RWPE2 (cell line): ENCODE measurements at regions not wholly inside any gene's neighbourhood (a gene's known extent, or its start where the extent isn't known, plus 50 kb on each side); places are given as distances from the start of the nearest gene placed in this dataset.
"Not testable (repeated sequence)": the region's sequence is repeated elsewhere in the genome, so short reads cannot be mapped to it uniquely, and the experiment has no call there.

Source experiments
- ATAC-seq: fragments of 200-7000 bp; cut with Tn5 transposase; 3 replicates; pipeline ENCODE4 v1.9.1; 2021; ENCODE audit warnings: low read depth
- DNase-seq: peaks from one replicate; pipeline ENCODE4 v3.0.0-alpha.2; 2020; ENCODE audit warnings: low spot score
- H3K27ac ChIP-seq: fragments of 450-650 bp; 2 replicates; pipeline ENCODE4 v1.5.1; 2017; ENCODE audit warnings: mild to moderate bottlenecking; ENCODE audit not compliant: poor library complexity, severe bottlenecking
- H3K27me3 ChIP-seq: fragments of 250-450 bp; sonication (Bioruptor Pico); 2 replicates; pipeline ENCODE4 v1.5.1; 2021; ENCODE audit warnings: mild to moderate bottlenecking, moderate library complexity; ENCODE audit not compliant: insufficient read depth, poor library complexity, severe bottlenecking
- H3K36me3 ChIP-seq: fragments of 250-450 bp; sonication (Bioruptor Pico); 2 replicates; pipeline ENCODE4 v1.5.1; 2020; ENCODE audit warnings: low read depth, mild to moderate bottlenecking, moderate library complexity
- H3K4me1 ChIP-seq: fragments of 250-450 bp; sonication (Bioruptor Pico); 2 replicates; pipeline ENCODE4 v1.5.1; 2021; ENCODE audit warnings: mild to moderate bottlenecking, moderate library complexity; ENCODE audit not compliant: insufficient read depth, poor library complexity, severe bottlenecking
- H3K4me3 ChIP-seq: fragments of 250-450 bp; sonication (Bioruptor Pico); 2 replicates; pipeline ENCODE4 v1.5.1; 2021; ENCODE audit warnings: mild to moderate bottlenecking, moderate library complexity; ENCODE audit not compliant: severe bottlenecking
- H3K9me3 ChIP-seq: fragments of 250-450 bp; sonication (Bioruptor Pico); 2 replicates; pipeline ENCODE4 v1.5.1; 2021; ENCODE audit warnings: mild to moderate bottlenecking, moderate library complexity; ENCODE audit not compliant: severe bottlenecking
- CTCF ChIP-seq: fragments of 450-650 bp; IDR thresholded peaks from one replicate; pipeline ENCODE4 v1.5.1; 2017; ENCODE audit warnings: mild to moderate bottlenecking, moderate library complexity; ENCODE audit not compliant: poor library complexity, severe bottlenecking

DNA sequence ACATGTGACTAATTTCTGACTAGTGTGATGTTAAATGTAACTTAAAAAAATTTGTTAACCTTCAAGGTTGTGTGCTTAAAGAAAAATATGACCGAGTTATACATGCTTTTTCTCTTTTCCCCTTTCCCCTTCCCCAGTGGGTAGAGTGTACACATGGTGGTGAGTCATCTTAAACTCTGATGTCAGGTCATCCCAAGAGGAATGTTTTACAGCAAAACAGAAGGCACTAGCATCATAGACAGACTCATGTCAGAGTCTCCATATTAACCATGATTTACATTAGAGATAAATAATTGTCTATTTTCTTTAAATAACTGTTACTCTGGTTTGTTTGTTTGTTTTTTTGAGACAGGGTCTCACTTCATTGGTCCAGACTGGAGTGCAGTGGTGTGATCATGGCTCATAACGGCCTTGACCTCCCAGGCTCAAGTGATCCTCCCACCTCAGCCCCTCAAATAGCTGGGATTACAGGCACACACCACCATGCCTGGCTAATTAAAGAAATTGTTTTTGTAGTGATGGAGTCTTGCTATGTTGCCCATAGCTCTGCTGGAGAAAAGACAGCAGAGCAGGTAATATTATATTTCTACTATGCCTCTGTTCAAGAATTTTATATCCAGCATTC lies 160.4 kb upstream of the PCDH9 start:
- no peak for ATAC-seq

DNA sequence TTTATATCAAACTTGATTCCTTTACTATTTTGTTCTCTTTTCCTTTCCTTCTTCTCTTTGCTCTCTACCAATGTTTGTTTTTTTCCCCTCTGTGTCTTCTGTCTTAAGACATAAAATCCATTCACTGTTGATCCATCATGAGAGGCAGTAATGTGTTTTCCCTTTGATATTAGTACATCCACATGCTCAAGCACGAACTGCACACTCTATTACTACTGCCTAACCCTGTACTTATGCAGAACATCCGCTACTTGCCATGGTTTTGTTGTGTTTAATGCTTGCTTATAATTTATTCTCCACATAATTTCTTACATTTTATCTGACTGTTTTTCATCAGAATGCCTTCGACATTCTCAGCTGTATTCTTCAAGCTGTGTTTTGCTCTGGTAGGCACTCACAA lies 159.0 kb upstream of the PCDH9 start:
- DNase-seq, result no peak
- H3K27ac ChIP-seq, result no peak overlapping the region
- no peak overlapping the region for H3K4me3 ChIP-seq
- H3K27me3 ChIP-seq, result no peaks in the 10 kb centered on the region
- no peaks in the 10 kb centered on the region for H3K4me1 ChIP-seq
- no peak for ATAC-seq
- TF ChIP-seq CTCF, result no peak
- no peaks in the 10 kb centered on the region for H3K9me3 ChIP-seq
- H3K36me3 ChIP-seq, result no peaks in the 10 kb centered on the region

More for the DNA sequence above, 160.4 kb upstream of the PCDH9 start:
- no peak overlapping the region for H3K27ac ChIP-seq
- no peaks in the 10 kb centered on the region for H3K9me3 ChIP-seq
- no peak for TF ChIP-seq CTCF
- H3K4me1 ChIP-seq, result no peaks in the 10 kb centered on the region
- H3K36me3 ChIP-seq, result no peaks in the 10 kb centered on the region
- no peak for DNase-seq
- no peak overlapping the region for H3K4me3 ChIP-seq
- no peaks in the 10 kb centered on the region for H3K27me3 ChIP-seq

DNA sequence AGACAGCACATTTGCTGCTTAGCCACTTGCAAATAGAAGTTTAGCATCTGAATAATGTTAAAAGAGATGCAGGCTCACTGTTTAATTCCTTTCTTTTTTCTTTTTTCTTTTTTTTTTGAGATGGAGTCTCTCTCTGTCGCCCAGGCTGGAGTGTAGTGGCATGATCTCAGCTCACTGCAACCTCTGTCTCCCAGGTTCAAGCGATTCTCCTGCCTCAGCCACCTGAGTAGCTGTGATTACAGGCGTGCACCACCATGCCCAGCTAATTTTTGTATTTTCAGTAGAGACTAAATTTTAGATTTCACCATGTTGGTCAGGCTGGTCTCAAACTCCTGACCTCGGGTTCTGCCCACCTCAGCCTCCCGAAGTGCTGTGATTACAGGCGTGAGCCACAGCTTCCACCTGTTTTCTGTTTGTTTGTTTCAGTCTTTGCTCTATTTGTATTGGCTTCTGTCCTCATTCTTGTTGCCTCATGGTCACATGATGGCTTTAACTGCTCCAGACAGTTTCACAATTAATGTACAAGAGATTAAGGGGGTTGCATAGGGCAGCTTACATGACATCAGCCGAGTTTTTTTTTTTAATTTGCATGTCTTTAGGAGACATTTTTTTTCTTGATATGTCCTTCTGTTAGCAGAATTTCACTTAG lies 153.1 kb upstream of the PCDH9 start:
- not testable (repeated sequence) for ATAC-seq, H3K9me3 ChIP-seq, H3K27me3 ChIP-seq, H3K4me3 ChIP-seq, H3K4me1 ChIP-seq, DNase-seq, H3K27ac ChIP-seq, H3K36me3 ChIP-seq

- Histone ChIP-seq H3K27ac (no peak overlapping the region), H3K36me3 (no peaks in the 10 kb centered on the region), H3K4me3 (no peak overlapping the region), H3K4me1 (no peaks in the 10 kb centered on the region), H3K27me3 (no peaks in the 10 kb centered on the region), H3K9me3 (no peaks in the 10 kb centered on the region)
- TF ChIP-seq CTCF, result no peak
- no peak for DNase-seq
- ATAC-seq, result no peak
Observed at GRCh38 chr13:67377919-67378318, 147.8 kb upstream of the PCDH9 start.

- peaks cover 19% of the 10 kb centered on the region for H3K4me1 ChIP-seq
- H3K36me3 ChIP-seq, result no peaks in the 10 kb centered on the region
- no peaks in the 10 kb centered on the region for H3K9me3 ChIP-seq
- ATAC-seq (no peak), DNase-seq (no peak)
- no peaks in the 10 kb centered on the region for H3K27me3 ChIP-seq
- no peak overlapping the region for H3K27ac ChIP-seq
- no peak for TF ChIP-seq CTCF
- H3K4me3 ChIP-seq, result no peak overlapping the region
Observed at GRCh38 chr13:67374391-67374790, 144.3 kb upstream of the PCDH9 start.
